ENCODE measurements at regions not wholly inside any gene's neighbourhood (a gene's known extent, or its start where the extent isn't known, plus 50 kb on each side); places are given as distances from the start of the nearest gene placed in this dataset.

DNA sequence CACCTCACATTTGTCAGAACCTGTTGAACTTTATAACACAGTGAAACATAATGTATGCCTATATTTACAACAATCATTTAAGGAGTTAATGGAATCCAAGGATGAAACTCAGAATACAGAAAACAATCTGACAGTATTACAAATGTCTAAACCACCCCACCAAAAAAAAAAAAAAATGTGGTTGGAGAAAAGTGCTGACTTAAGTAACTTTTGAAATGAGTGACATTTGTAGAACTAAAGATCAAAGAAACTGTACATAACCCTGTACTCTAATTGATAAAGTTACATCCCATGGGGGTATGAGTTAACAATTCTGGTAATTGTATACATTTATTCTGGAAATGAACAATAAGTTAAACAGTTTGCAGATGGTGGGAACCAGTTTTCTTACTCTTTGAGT lies 372.1 kb upstream of the TMEFF2 start:
- TF ChIP-seq EZH2phosphoT487 (IDR thresholded peaks at IDR 0.05; ENCODE audit: low read depth, severe bottlenecking, unreplicated experiment) = no peak
- TF ChIP-seq, protein P1, sequence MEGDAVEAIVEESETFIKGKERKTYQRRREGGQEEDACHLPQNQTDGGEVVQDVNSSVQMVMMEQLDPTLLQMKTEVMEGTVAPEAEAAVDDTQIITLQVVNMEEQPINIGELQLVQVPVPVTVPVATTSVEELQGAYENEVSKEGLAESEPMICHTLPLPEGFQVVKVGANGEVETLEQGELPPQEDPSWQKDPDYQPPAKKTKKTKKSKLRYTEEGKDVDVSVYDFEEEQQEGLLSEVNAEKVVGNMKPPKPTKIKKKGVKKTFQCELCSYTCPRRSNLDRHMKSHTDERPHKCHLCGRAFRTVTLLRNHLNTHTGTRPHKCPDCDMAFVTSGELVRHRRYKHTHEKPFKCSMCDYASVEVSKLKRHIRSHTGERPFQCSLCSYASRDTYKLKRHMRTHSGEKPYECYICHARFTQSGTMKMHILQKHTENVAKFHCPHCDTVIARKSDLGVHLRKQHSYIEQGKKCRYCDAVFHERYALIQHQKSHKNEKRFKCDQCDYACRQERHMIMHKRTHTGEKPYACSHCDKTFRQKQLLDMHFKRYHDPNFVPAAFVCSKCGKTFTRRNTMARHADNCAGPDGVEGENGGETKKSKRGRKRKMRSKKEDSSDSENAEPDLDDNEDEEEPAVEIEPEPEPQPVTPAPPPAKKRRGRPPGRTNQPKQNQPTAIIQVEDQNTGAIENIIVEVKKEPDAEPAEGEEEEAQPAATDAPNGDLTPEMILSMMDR (IDR thresholded peaks at IDR 0.05; ENCODE audit: poor library complexity) = no peak

All from hepatocyte (in vitro differentiated cells).